Astrocyte of the spinal cord (primary cell): ENCODE measurements at regions not wholly inside any gene's neighbourhood (a gene's known extent, or its start where the extent isn't known, plus 50 kb on each side); places are given as distances from the start of the nearest gene placed in this dataset.

ENCODE experiments used
- DNase-seq: peaks from one replicate; pipeline ENCODE4 v3.0.0; 2011; ENCODE audit warnings: low read depth, low spot score
- H3K4me3 ChIP-seq: 2 replicates; pipeline ENCODE4 v1.5.1; 2011; ENCODE audit warnings: low read depth, mild to moderate bottlenecking, low read length, moderate library complexity
- in situ Hi-C: cut with HindIII; loops from 2 replicates; pipeline ENCODE4 v1.10.0; 2017; ENCODE audit warnings: low sequenced_read_pairs
- TF ChIP-seq, protein P1 (sequence below): IDR thresholded peaks from 2 replicates; pipeline ENCODE4 v1.5.1; 2012; ENCODE audit warnings: low read depth, mild to moderate bottlenecking, low read length, inconsistent platforms

- in situ Hi-C loops, result no loop called here
- no peak for DNase-seq
- TF ChIP-seq, protein P1, sequence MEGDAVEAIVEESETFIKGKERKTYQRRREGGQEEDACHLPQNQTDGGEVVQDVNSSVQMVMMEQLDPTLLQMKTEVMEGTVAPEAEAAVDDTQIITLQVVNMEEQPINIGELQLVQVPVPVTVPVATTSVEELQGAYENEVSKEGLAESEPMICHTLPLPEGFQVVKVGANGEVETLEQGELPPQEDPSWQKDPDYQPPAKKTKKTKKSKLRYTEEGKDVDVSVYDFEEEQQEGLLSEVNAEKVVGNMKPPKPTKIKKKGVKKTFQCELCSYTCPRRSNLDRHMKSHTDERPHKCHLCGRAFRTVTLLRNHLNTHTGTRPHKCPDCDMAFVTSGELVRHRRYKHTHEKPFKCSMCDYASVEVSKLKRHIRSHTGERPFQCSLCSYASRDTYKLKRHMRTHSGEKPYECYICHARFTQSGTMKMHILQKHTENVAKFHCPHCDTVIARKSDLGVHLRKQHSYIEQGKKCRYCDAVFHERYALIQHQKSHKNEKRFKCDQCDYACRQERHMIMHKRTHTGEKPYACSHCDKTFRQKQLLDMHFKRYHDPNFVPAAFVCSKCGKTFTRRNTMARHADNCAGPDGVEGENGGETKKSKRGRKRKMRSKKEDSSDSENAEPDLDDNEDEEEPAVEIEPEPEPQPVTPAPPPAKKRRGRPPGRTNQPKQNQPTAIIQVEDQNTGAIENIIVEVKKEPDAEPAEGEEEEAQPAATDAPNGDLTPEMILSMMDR, result no peak
- H3K4me3 ChIP-seq, result no peak overlapping the region
Measured at GRCh38 chr11:93902921-93903320, 52.5 kb upstream of the VSTM5 start.

DNA sequence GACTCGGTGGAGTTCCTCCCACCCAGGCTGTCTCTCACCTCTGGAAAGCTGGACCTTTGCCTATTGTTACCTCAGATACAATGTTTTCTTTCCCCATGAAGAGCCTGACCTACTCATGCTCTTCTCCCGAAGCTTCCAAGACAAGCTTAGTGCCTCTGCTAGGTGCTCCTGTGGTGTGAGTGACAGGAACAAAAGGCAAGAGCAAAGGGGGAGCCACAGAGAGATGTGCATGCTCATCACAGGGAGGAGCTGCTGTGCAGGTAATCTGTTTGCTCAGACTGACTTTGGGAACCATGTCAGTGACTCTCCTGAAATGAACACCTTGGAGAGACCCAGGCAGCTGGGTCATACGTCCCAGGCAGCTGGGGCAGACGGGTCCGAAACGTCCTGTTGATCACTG lies 53.6 kb upstream of the VSTM5 start:
- TF ChIP-seq, protein P1, result no peak
- no peak for DNase-seq
- H3K4me3 ChIP-seq, result no peak overlapping the region
- in situ Hi-C loops, result no loop called here

- in situ Hi-C loops, result no loop called here
- TF ChIP-seq, protein P1, result no peak
- DNase-seq, result no peak
Measured at GRCh38 chr11:93904716-93905115, 54.3 kb upstream of the VSTM5 start.

GRCh38 chr11:93905384-93905783 lies 55.0 kb upstream of the VSTM5 start:
- no peak overlapping the region for H3K4me3 ChIP-seq
- DNase-seq, result peak; percentile 80
- TF ChIP-seq, protein P1, result no peak
- in situ Hi-C loops, result no loop called here

More at GRCh38 chr11:93904716-93905115, 54.3 kb upstream of the VSTM5 start:
- H3K4me3 ChIP-seq, result no peak overlapping the region

DNA sequence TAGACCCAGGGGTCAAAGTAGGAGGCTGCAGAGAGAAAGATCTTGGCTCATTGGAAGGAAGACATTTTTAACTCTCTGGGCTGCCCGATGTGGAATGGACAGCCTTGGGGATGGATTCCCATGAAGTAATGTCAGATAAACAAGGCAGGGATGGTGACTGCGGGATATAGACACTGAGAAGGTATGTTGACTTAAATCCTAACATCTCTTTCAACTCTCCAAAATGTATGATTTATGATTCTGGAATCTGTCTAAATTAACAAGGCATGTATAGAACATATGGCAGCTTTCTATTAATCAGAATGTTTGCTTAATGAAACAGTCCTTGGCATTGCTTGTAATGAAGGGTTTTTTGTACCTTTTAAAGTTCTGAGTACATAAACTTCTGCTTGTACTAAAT lies 56.1 kb upstream of the VSTM5 start:
- TF ChIP-seq, protein P1, result no peak
- no peak overlapping the region for H3K4me3 ChIP-seq
- DNase-seq, result no peak
- in situ Hi-C loops, result no loop called here

- in situ Hi-C loops, result no loop called here
- DNase-seq, result no peak
Measured at GRCh38 chr11:93907901-93908300, 57.5 kb upstream of the VSTM5 start.

GRCh38 chr11:93908689-93909088 lies 58.3 kb upstream of the VSTM5 start:
- in situ Hi-C loops, result no loop called here
- DNase-seq, result peak; percentile 92
- TF ChIP-seq, protein P1, result no peak
- no peak overlapping the region for H3K4me3 ChIP-seq

More at GRCh38 chr11:93907901-93908300, 57.5 kb upstream of the VSTM5 start:
- no peak overlapping the region for H3K4me3 ChIP-seq
- TF ChIP-seq, protein P1, result no peak
